Lower lobe of right lung (tissue), 2 donors: ENCODE measurements at regions not wholly inside any gene's neighbourhood (a gene's known extent, or its start where the extent isn't known, plus 50 kb on each side); places are given as distances from the start of the nearest gene placed in this dataset.

ENCODE experiments used
- ATAC-seq, 2 donors: fragments of 200-7000 bp; cut with Tn5 transposase; one replicate each; pipeline ENCODE4 v1.9.1; 2020 to 2022; ENCODE audit warnings: mild to moderate bottlenecking in 2 of 2, moderate library complexity in 2 of 2
- DNase-seq: peaks from one replicate; pipeline ENCODE4 v3.0.0-alpha.2; 2020
- H3K27ac ChIP-seq: fragments of 200-600 bp; one replicate; pipeline ENCODE4 v1.8.0; 2022
- H3K27me3 ChIP-seq: fragments of 200-600 bp; one replicate; pipeline ENCODE4 v1.8.0; 2022; ENCODE audit warnings: low read depth
- H3K36me3 ChIP-seq: fragments of 200-600 bp; one replicate; pipeline ENCODE4 v1.8.0; 2022; ENCODE audit warnings: mild to moderate bottlenecking
- H3K4me1 ChIP-seq: fragments of 200-600 bp; one replicate; pipeline ENCODE4 v1.8.0; 2022
- H3K4me3 ChIP-seq: fragments of 200-600 bp; one replicate; pipeline ENCODE4 v1.8.0; 2022; ENCODE audit warnings: mild to moderate bottlenecking
- H3K9me3 ChIP-seq: fragments of 200-600 bp; one replicate; pipeline ENCODE4 v1.8.0; 2022
- CTCF ChIP-seq: fragments of 200-600 bp; IDR thresholded peaks from one replicate; pipeline ENCODE4 v1.8.0; 2022; ENCODE audit warnings: antibody characterized with exemption, mild to moderate bottlenecking
- intact Hi-C: fragments of 100-400 bp; cut with DNase I; formaldehyde crosslinking; loops from one replicate; pipeline ENCODE4 v1.11.0; 2022
- donor health status: DM: no; HTN: yes; CAD: no; lungs with severe emphysema.

GRCh38 chr2:71992036-71992435 is 155.6 kb downstream of the CYP26B1 start:
- TF ChIP-seq CTCF = no peak
- Histone ChIP-seq H3K4me3 (no peak overlapping the region), H3K9me3 (no peaks in the 10 kb centered on the region), H3K27ac (no peak overlapping the region), H3K36me3 (no peaks in the 10 kb centered on the region), H3K4me1 (no peaks in the 10 kb centered on the region), H3K27me3 (no peaks in the 10 kb centered on the region)
- ATAC-seq = no peak
- intact Hi-C loops = no loop called here
- DNase-seq = no peak

GRCh38 chr2:71991397-71991796 is 156.3 kb downstream of the CYP26B1 start:
- intact Hi-C loops = no loop called here
- Histone ChIP-seq H3K4me3 (no peak overlapping the region), H3K27me3 (no peaks in the 10 kb centered on the region), H3K27ac (no peak overlapping the region), H3K4me1 (no peaks in the 10 kb centered on the region), H3K9me3 (no peaks in the 10 kb centered on the region), H3K36me3 (no peaks in the 10 kb centered on the region)
- TF ChIP-seq CTCF = no peak
- no peak for ATAC-seq
- no peak for DNase-seq

DNA sequence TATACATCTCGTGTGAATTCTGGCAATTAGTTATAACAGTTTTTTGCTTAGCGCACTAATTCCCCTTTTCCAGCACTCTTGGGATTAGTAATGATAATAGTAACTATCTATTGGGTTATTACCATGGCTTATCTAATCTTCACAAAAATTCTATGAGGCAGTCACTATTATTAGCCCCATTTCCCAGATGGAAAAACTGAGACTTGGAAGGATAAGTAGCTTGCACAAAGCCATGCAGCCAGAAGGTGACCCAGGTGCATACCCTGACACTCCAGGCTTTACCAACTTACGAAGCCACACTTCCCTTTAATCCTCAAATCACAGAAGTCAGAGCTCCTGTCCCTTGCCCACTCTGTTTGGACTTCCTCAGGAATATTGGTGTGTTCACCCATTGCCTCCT is 156.8 kb downstream of the CYP26B1 start:
- TF ChIP-seq CTCF = no peak
- intact Hi-C loops = no loop called here
- Histone ChIP-seq H3K27me3 (no peaks in the 10 kb centered on the region), H3K4me3 (no peak overlapping the region), H3K36me3 (no peaks in the 10 kb centered on the region), H3K4me1 (no peaks in the 10 kb centered on the region), H3K9me3 (no peaks in the 10 kb centered on the region), H3K27ac (no peak overlapping the region)
- DNase-seq (no peak), ATAC-seq (no peak)

- Histone ChIP-seq H3K4me3 (no peak overlapping the region), H3K36me3 (no peaks in the 10 kb centered on the region), H3K9me3 (no peaks in the 10 kb centered on the region), H3K27ac (no peak overlapping the region), H3K4me1 (no peaks in the 10 kb centered on the region), H3K27me3 (no peaks in the 10 kb centered on the region)
- ATAC-seq (no peak), DNase-seq (no peak)
- TF ChIP-seq CTCF = no peak
- intact Hi-C loops = no loop called here
These were observed 157.5 kb downstream of the CYP26B1 start for GRCh38 chr2:71990122-71990521.

- Histone ChIP-seq H3K27me3 (no peaks in the 10 kb centered on the region), H3K4me3 (no peak overlapping the region), H3K9me3 (no peaks in the 10 kb centered on the region), H3K27ac (no peak overlapping the region), H3K36me3 (no peaks in the 10 kb centered on the region), H3K4me1 (no peaks in the 10 kb centered on the region)
- ATAC-seq (no peak), DNase-seq (no peak)
- TF ChIP-seq CTCF = no peak
- intact Hi-C loops = no loop called here
These were observed 158.0 kb downstream of the CYP26B1 start for GRCh38 chr2:71989671-71990070.

- Histone ChIP-seq H3K27me3 (no peaks in the 10 kb centered on the region), H3K27ac (no peak overlapping the region), H3K36me3 (no peaks in the 10 kb centered on the region), H3K9me3 (no peaks in the 10 kb centered on the region), H3K4me3 (no peak overlapping the region), H3K4me1 (no peaks in the 10 kb centered on the region)
- TF ChIP-seq CTCF = no peak
- ATAC-seq = no peak
- intact Hi-C loops = no loop called here
- DNase-seq = no peak
These were observed 159.5 kb downstream of the CYP26B1 start for GRCh38 chr2:71988170-71988569.
